ENCODE measurements at regions not wholly inside any gene's neighbourhood (a gene's known extent, or its start where the extent isn't known, plus 50 kb on each side); places are given as distances from the start of the nearest gene placed in this dataset.

DNA sequence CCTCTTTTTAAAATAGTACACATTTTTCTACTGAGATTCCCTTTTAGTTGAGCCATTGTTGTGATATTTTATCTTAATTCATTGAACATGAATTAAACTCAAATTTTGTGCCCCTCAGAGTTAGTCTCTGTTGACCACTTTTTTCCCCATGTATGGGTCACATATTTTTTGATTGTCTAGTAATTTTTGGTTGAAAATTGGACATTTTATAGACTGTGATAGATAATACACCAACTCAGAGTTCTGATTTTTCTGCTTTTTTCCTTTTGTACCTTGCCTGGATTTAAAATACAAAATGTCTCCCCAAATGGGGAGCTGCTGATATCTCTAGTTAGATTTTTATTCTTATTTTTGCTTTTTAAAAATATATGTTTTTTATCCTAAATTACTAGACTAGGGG is 291.8 kb upstream of the CITED2 start:
- TF ChIP-seq, protein P1, sequence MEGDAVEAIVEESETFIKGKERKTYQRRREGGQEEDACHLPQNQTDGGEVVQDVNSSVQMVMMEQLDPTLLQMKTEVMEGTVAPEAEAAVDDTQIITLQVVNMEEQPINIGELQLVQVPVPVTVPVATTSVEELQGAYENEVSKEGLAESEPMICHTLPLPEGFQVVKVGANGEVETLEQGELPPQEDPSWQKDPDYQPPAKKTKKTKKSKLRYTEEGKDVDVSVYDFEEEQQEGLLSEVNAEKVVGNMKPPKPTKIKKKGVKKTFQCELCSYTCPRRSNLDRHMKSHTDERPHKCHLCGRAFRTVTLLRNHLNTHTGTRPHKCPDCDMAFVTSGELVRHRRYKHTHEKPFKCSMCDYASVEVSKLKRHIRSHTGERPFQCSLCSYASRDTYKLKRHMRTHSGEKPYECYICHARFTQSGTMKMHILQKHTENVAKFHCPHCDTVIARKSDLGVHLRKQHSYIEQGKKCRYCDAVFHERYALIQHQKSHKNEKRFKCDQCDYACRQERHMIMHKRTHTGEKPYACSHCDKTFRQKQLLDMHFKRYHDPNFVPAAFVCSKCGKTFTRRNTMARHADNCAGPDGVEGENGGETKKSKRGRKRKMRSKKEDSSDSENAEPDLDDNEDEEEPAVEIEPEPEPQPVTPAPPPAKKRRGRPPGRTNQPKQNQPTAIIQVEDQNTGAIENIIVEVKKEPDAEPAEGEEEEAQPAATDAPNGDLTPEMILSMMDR (IDR thresholded peaks at IDR 0.05): no peak
- TF ChIP-seq EZH2phosphoT487 (IDR thresholded peaks at IDR 0.05): no peak
- TF ChIP-seq EZH2 (IDR thresholded peaks at IDR 0.05): no peak
